Liver (tissue), 8 donors: ENCODE measurements at regions not wholly inside any gene's neighbourhood (a gene's known extent, or its start where the extent isn't known, plus 50 kb on each side); places are given as distances from the start of the nearest gene placed in this dataset.

Experiments
- DNase-seq: peaks from one replicate; pipeline ENCODE4 v3.0.0-alpha.2; 2017; ENCODE audit warnings: low spot score
- H3K27ac ChIP-seq, 2 donors: one replicate each; pipeline ENCODE4 v1.7.0; 2013; ENCODE audit warnings: inconsistent platforms in 2 of 2, low read length in 2 of 2, control low read depth in 1 of 2, low read depth in 1 of 2, mild to moderate bottlenecking in 1 of 2
- H3K27me3 ChIP-seq, 4 donors: one replicate each; pipeline versions ENCODE4 v1.6.1 to v1.7.0; 2013; ENCODE audit warnings: low read length in 3 of 4, inconsistent platforms in 1 of 4, mild to moderate bottlenecking in 1 of 4, moderate library complexity in 1 of 4; ENCODE audit not compliant: control insufficient read depth in 4 of 4, insufficient read depth in 4 of 4
- H3K36me3 ChIP-seq, 4 donors: one replicate each; pipeline versions ENCODE4 v1.6.1 to v1.7.0; 2013; ENCODE audit warnings: low read length in 3 of 4, mild to moderate bottlenecking in 3 of 4, low read depth in 1 of 4, moderate library complexity in 1 of 4; ENCODE audit not compliant: control insufficient read depth in 4 of 4, insufficient read depth in 3 of 4
- H3K4me1 ChIP-seq, 4 donors: one replicate each; pipeline versions ENCODE4 v1.6.1 to v1.7.0; 2013; ENCODE audit warnings: low read length in 3 of 4, mild to moderate bottlenecking in 3 of 4, moderate library complexity in 1 of 4; ENCODE audit not compliant: control insufficient read depth in 4 of 4, insufficient read depth in 4 of 4
- H3K4me3 ChIP-seq, 3 donors: one replicate each; pipeline versions ENCODE4 v1.6.1 to v1.7.0; 2013; ENCODE audit warnings: low read length in 3 of 3, control low read depth in 1 of 3, low read depth in 1 of 3, mild to moderate bottlenecking in 1 of 3
- H3K9ac ChIP-seq, 2 donors: one replicate each; pipeline ENCODE4 v1.7.0; 2013; ENCODE audit warnings: low read length in 2 of 2, mild to moderate bottlenecking in 2 of 2, moderate library complexity in 2 of 2, control low read depth in 1 of 2, low read depth in 1 of 2
- H3K9me3 ChIP-seq, 4 donors: one replicate each; pipeline versions ENCODE4 v1.6.1 to v1.7.0; 2013; ENCODE audit warnings: low read length in 3 of 4; ENCODE audit not compliant: control insufficient read depth in 4 of 4
- ATF3 ChIP-seq: IDR thresholded peaks from 2 replicates; pipeline ENCODE4 v1.6.1; 2016; ENCODE audit warnings: antibody characterized with exemption
- EGR1 ChIP-seq, 2 donors: IDR thresholded peaks; 2 replicates each; pipeline ENCODE4 v1.6.1; 2016 to 2018; ENCODE audit warnings: antibody characterized with exemption in 2 of 2, low read depth in 2 of 2
- FOXA1 ChIP-seq: IDR thresholded peaks from 2 replicates; pipeline ENCODE4 v1.6.1; 2016; ENCODE audit warnings: antibody characterized with exemption
- GABPA ChIP-seq, 2 donors: IDR thresholded peaks in 1 of 2; conservative IDR thresholded peaks in 1 of 2; 2 replicates each; pipeline ENCODE4 v1.6.1; 2016; ENCODE audit warnings: antibody characterized with exemption in 2 of 2, mild to moderate bottlenecking in 1 of 2, moderate library complexity in 1 of 2
- HNF4G ChIP-seq: IDR thresholded peaks from 2 replicates; pipeline ENCODE4 v1.6.1; 2016; ENCODE audit warnings: antibody characterized with exemption
- JUND ChIP-seq, 2 donors: IDR thresholded peaks; 2 replicates each; pipeline ENCODE4 v1.6.1; 2016; ENCODE audit warnings: antibody characterized with exemption in 2 of 2
- NR2F2 ChIP-seq: IDR thresholded peaks from 2 replicates; pipeline ENCODE4 v1.6.1; 2016; ENCODE audit warnings: antibody characterized with exemption
- RAD21 ChIP-seq, 2 donors: IDR thresholded peaks; 2 replicates each; pipeline ENCODE4 v1.6.1; 2016; ENCODE audit warnings: antibody characterized with exemption in 2 of 2, mild to moderate bottlenecking in 2 of 2
- RXRA ChIP-seq, 2 donors: IDR thresholded peaks; 2 replicates each; pipeline ENCODE4 v1.6.1; 2017 to 2018; ENCODE audit warnings: antibody characterized with exemption in 2 of 2, mild to moderate bottlenecking in 1 of 2
- TAF1 ChIP-seq: conservative IDR thresholded peaks from 2 replicates; pipeline ENCODE4 v1.6.1; 2016; ENCODE audit warnings: antibody characterized with exemption, mild to moderate bottlenecking
- YY1 ChIP-seq: IDR thresholded peaks from 2 replicates; pipeline ENCODE4 v1.6.1; 2016; ENCODE audit warnings: antibody characterized with exemption, mild to moderate bottlenecking
- WGBS: extraction: QIAGEN DNeasy Blood & Tissue Kit; methylation state at CpG from one replicate; pipeline ENCODE4 v1.1.7; 2013; 5-methylcytosine and 5-hydroxymethylcytosine counted together
- TF ChIP-seq, protein P1 (sequence below): fragments of 150-350 bp; IDR thresholded peaks from 2 replicates; pipeline ENCODE4 v1.5.1; 2017; ENCODE audit warnings: improper control_type of control experiment, low read depth, low read length; ENCODE audit not compliant: missing input control
- TF ChIP-seq, protein P2 (sequence below): IDR thresholded peaks from 2 replicates; pipeline ENCODE4 v1.6.1; 2016; ENCODE audit warnings: antibody characterized with exemption, mild to moderate bottlenecking
- TF ChIP-seq, protein P3 (sequence below): IDR thresholded peaks from 2 replicates; pipeline ENCODE4 v1.6.1; 2016; ENCODE audit warnings: antibody characterized with exemption
- TF ChIP-seq, protein P4 (sequence below): IDR thresholded peaks from 2 replicates; pipeline ENCODE4 v1.6.1; 2016; ENCODE audit warnings: antibody characterized with exemption
- donor health status: healthy.
- donor health status: healthy.
- donor health status: healthy.
- donor health status: healthy.
- donor health status: healthy.

DNA sequence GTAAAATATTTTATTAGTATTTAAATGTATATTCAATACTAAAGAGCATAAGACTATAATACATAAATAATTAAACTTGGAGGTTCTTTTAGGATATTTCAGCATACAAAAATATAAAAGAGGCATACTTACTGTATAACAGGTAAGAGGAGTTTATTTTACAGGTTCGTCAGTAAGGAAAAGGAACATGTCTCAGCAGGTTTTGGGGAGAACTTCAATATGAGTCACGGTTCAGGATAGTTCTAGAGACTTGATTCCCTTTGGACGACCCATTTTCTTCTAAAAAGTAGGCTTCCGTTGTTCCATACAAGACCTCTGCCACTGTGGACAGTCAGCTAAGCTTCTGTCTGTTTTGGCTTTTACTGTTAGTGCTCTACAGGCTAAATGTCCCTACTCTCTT is 181.1 kb downstream of the ALX1 start (continued):
- TF ChIP-seq, protein P1, sequence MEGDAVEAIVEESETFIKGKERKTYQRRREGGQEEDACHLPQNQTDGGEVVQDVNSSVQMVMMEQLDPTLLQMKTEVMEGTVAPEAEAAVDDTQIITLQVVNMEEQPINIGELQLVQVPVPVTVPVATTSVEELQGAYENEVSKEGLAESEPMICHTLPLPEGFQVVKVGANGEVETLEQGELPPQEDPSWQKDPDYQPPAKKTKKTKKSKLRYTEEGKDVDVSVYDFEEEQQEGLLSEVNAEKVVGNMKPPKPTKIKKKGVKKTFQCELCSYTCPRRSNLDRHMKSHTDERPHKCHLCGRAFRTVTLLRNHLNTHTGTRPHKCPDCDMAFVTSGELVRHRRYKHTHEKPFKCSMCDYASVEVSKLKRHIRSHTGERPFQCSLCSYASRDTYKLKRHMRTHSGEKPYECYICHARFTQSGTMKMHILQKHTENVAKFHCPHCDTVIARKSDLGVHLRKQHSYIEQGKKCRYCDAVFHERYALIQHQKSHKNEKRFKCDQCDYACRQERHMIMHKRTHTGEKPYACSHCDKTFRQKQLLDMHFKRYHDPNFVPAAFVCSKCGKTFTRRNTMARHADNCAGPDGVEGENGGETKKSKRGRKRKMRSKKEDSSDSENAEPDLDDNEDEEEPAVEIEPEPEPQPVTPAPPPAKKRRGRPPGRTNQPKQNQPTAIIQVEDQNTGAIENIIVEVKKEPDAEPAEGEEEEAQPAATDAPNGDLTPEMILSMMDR = no peak
- TF ChIP-seq HNF4G = no peak

DNA sequence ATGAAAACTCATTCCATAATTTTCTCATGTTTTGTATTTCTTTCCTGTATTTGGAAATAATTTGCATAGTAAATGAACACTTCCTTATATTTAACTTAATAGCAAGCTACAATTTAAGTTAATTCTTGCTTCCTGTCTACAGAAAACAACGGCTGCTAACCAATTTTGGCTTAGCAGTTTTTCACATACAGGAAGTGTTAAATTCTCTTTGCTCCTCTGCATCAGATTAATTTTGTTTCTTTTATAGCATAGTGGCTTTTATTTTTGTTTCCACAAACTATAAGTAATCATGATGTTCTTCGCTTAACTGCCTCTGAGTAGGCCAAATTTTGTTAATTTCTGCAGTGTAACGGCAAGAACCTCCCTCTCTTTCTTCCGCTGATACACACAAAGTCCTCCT is 182.9 kb downstream of the ALX1 start:
- 74% methylated on average over 4 of the region's 4 CpGs for WGBS
- no peak overlapping the region for H3K9ac ChIP-seq
- H3K27ac ChIP-seq = no peak overlapping the region
- H3K27me3 ChIP-seq = peaks cover 0 to 4% (median 0%) of the 10 kb centered on the region in 4 donors
- H3K4me1 ChIP-seq = no peaks in the 10 kb centered on the region
- DNase-seq = no peak
- H3K9me3 ChIP-seq = no peaks in the 10 kb centered on the region
- no peaks in the 10 kb centered on the region for H3K36me3 ChIP-seq
- no peak overlapping the region for H3K4me3 ChIP-seq
- TF ChIP-seq RXRA (IDR thresholded peaks at IDR 0.05) (no peak), GABPA (IDR thresholded peaks at IDR 0.05 in 1 of 2, conservative IDR thresholded peaks at IDR 0.05 in 1 of 2) (no peak), RAD21 (IDR thresholded peaks at IDR 0.05) (no peak), NR2F2 (no peak), EGR1 (IDR thresholded peaks at IDR 0.05; ENCODE audit: low read depth in 2 of 2) (no peak), FOXA1 (no peak), TAF1 (no peak), JUND (IDR thresholded peaks at IDR 0.05) (no peak), ATF3 (no peak), YY1 (no peak)
- TF ChIP-seq, protein P2, sequence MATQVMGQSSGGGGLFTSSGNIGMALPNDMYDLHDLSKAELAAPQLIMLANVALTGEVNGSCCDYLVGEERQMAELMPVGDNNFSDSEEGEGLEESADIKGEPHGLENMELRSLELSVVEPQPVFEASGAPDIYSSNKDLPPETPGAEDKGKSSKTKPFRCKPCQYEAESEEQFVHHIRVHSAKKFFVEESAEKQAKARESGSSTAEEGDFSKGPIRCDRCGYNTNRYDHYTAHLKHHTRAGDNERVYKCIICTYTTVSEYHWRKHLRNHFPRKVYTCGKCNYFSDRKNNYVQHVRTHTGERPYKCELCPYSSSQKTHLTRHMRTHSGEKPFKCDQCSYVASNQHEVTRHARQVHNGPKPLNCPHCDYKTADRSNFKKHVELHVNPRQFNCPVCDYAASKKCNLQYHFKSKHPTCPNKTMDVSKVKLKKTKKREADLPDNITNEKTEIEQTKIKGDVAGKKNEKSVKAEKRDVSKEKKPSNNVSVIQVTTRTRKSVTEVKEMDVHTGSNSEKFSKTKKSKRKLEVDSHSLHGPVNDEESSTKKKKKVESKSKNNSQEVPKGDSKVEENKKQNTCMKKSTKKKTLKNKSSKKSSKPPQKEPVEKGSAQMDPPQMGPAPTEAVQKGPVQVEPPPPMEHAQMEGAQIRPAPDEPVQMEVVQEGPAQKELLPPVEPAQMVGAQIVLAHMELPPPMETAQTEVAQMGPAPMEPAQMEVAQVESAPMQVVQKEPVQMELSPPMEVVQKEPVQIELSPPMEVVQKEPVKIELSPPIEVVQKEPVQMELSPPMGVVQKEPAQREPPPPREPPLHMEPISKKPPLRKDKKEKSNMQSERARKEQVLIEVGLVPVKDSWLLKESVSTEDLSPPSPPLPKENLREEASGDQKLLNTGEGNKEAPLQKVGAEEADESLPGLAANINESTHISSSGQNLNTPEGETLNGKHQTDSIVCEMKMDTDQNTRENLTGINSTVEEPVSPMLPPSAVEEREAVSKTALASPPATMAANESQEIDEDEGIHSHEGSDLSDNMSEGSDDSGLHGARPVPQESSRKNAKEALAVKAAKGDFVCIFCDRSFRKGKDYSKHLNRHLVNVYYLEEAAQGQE = no peak
- TF ChIP-seq, protein P1 = no peak
- TF ChIP-seq, protein P3, sequence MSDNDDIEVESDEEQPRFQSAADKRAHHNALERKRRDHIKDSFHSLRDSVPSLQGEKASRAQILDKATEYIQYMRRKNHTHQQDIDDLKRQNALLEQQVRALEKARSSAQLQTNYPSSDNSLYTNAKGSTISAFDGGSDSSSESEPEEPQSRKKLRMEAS = no peak
- TF ChIP-seq, protein P4, sequence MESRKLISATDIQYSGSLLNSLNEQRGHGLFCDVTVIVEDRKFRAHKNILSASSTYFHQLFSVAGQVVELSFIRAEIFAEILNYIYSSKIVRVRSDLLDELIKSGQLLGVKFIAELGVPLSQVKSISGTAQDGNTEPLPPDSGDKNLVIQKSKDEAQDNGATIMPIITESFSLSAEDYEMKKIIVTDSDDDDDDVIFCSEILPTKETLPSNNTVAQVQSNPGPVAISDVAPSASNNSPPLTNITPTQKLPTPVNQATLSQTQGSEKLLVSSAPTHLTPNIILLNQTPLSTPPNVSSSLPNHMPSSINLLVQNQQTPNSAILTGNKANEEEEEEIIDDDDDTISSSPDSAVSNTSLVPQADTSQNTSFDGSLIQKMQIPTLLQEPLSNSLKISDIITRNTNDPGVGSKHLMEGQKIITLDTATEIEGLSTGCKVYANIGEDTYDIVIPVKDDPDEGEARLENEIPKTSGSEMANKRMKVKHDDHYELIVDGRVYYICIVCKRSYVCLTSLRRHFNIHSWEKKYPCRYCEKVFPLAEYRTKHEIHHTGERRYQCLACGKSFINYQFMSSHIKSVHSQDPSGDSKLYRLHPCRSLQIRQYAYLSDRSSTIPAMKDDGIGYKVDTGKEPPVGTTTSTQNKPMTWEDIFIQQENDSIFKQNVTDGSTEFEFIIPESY = no peak
